NCI-H2171 treated with DMSO at 0.1 percent for 48 hours (cell line): ENCODE measurements at regions not wholly inside any gene's neighbourhood (a gene's known extent, or its start where the extent isn't known, plus 50 kb on each side); places are given as distances from the start of the nearest gene placed in this dataset.
"Not testable (repeated sequence)": the region's sequence is repeated elsewhere in the genome, so short reads cannot be mapped to it uniquely, and the experiment has no call there.

Experiments used
- DNase-seq: peaks from one replicate; lab custom pipeline; 2025; lab: John Stamatoyannopoulos, UW

DNA sequence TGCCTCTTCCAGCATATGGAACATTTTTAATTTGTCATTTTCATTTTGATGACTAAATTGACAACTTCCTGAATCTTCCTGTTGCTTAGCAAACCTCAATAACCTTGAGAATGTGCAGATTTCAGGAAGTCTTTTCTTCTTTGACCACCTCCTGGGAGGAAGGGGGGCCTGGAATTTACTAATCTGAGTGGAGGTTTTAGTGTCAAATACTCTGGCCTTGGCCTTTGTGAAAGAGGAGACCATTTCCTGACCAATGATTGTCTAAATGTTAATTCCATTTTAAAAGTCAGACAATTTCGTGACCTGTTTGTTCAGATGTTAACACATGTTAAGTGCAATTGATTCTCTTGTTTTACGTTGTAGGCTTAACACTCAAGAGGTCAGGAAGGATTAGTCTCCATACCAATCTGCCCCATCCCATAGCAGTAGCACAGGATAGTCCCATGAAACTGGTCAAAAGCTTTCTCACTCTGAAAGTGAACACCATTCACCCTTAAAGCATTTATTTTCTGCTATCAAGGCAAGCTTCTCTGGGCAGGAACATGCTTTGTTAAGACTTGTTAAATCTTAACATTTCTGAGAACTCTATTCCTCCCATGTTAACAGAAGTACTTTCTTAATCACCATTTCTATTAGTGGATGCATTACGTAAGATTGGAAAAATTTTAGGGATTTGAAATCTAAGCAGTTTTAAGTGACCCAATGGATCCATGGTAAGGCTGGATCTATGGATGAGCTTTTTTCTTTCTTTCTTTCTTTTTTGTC is 219.6 kb downstream of the RND3 start:
- no peak for DNase-seq

DNA sequence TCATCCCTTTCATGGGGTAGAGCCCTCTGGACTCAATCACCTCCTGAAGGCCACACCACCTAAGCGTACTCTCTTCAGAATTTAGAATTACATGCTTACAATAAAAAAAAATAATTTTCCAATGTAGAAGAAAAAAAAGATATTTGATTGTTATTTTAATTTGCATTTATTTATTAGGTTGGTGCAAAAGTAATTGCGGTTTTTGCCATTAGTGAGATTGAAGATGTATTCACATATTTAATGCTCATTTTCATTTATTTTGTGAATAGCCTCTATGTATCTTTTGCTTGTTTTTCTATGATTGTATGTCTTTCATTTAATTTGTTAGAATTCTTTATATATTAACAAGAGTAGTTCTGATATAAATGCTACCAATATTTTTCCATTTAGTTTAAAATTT is 220.5 kb downstream of the RND3 start:
- no peak for DNase-seq

DNA sequence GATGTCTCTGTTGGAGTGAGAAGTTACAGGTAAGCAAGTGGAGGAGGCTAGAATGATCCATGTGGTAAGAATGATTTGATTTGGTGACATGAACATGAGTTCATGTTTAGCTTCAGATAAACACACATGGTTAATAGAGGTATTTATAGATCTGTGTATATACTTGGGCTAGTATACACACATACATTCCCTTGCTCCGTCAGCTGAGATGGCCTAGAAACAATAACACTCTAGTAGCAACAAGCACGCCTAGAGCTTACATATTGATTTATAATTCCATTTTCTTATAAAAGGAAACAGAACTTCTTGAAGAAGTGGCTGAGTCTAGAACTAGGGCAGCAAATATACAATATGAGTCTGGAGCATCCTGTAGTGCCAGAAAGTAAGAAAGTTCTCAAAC is 223.0 kb downstream of the RND3 start:
- DNase-seq, result no peak

DNA sequence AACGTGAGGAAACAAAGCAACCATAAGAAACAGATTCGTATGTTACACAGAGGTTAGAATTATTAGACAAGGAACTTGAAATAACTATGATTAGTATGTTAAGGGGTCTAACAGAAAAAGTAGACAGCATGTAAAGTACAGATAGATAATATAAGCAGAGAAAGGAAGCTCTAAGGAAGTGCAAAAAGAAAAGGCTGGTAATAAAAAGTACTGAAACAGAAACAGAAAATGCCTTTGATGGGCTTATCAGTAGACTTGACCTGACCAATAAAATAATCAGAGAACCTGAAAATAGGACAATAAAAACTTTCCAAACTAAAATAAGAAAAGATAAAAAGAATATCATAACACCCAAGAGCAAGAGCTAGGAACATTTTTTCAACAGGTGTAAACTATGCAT is 225.8 kb downstream of the RND3 start:
- no peak for DNase-seq

DNA sequence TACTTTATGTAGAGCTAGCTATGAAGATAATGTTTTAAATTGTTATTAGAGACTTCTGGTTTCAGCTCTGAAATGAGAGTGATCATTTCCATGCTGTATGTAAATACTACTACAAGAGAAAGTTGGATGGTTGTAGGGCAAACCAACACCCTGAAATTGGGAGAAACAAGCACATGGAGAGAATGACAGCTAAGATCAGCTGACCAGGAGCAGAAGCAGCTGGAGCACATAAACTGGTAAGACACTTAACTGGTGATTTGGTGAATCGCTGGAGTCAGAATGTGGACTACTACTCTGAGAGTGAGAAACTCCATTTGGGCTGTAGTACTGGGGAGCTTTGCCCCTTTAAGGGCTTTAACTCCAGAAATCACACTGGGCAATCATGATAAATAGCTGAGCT is 226.8 kb downstream of the RND3 start:
- DNase-seq, result no peak

DNA sequence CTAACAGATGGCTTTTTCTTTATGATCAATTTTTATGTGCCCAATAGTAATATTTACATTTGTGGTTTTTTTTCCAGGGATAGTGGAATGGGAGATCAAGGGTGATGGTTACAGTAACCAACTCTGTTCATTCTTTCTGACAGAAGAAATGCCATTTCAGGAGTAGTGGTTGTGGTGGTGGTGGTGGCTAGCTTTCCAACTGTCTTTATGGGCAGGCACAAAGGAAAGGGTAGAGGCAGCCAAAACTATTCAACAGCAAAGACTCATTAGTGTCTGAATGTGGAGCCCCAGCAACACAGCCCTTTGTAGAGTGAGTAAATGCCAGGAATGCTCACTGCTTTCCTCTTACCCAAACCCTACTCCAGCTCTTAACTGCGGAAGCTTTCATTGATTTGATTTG is 227.7 kb downstream of the RND3 start:
- no peak for DNase-seq

DNA sequence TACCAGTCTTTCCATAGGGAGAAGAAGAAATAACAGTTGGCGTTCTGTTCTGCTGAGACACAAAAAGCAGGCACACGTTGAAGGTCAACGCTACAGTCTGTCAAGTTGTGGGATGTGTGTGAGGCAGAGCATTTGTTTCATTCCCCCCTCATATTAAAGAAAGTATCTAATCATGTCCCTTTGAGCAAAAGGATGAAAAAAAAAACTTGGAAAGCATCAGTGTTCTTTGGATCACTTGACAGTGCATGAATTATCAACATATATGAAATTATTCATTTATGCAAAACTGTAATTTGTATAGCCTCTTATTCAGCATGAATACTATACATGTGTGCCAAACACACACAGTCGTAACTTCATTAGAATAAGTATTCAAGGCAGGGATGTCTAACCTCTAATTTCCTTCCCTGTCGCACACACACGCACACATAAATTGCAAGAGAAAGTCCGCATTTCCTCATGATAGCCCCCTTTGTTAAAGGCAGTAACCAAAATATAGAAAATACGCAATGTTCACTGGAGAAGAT is 228.6 kb downstream of the RND3 start:
- DNase-seq, result no peak

DNA sequence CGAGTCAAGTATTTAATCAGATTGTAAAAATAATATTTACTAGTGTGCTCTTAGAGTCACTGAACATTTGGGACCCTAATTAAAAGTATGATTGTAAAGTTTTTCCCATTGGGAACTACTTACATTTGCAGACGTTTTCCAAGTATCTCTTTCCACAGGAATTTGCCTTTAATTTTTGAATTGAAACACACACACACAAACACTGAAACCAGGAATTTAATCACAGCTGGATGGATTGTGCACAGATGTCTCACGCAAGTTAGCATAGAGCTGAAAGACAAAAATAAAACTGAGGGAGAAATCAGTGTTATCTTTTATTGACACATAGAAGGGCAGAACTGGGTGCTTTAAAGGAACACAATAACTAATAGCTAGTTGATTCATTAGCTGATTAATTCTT is 230.7 kb downstream of the RND3 start:
- DNase-seq, result no peak

DNA sequence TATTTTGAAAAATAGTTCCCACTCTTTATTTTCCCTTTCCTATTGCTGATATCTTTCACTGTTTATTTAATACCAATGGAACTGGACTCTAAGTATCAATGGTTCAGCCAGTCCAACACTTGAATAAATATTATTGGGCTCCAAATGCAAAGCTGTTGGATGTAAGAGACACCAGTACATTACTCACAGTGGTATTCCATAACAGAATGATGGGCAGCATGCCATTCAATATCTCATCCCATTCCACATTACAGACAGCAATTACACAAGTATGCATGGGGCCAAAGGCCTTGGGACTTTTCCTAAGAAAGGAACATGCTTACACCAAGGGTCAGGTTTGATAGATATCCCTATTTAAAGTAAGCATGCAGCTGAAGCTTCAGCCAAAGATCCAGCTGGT is 231.9 kb downstream of the RND3 start:
- no peak for DNase-seq

DNA sequence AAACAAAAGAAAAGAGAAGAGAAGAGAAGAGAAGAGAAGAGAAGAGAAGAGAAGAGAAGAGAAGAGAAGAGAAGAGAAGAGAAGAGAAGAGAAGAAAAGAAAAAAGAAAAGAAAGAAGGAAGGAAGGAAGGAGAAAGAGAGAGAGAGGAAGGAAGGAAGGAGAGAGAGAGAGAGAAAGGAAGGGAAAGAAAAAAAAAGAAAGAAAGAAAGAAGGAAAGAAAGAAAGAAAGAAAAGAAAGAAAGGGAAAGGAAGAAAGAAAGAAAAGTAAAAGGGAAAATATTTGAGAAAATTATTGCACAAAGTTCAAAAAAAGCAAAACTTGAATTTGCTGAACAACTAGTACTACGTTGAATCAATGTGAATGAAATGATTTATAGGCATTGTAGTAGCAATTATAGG is 237.7 kb downstream of the RND3 start:
- DNase-seq, result not testable (repeated sequence)

DNA sequence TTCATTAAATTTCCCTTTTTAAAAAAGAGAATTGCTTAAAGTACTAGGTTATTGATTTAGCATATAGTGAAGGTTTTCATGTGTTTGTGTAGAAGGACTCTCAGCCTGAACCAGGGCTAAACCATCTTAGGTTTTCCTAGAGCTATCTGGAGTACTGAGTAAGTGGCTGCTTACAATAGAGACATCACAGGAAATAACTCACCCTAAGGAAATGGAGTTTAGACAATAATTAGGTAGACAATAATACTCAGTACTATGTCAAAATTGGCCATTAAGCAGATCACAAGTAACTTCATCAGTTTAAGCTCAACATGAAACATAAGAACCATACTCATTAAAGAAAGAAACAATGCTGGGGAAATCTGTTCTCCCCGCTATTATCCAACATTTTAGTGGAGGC is 240.0 kb downstream of the RND3 start:
- DNase-seq, result no peak

DNA sequence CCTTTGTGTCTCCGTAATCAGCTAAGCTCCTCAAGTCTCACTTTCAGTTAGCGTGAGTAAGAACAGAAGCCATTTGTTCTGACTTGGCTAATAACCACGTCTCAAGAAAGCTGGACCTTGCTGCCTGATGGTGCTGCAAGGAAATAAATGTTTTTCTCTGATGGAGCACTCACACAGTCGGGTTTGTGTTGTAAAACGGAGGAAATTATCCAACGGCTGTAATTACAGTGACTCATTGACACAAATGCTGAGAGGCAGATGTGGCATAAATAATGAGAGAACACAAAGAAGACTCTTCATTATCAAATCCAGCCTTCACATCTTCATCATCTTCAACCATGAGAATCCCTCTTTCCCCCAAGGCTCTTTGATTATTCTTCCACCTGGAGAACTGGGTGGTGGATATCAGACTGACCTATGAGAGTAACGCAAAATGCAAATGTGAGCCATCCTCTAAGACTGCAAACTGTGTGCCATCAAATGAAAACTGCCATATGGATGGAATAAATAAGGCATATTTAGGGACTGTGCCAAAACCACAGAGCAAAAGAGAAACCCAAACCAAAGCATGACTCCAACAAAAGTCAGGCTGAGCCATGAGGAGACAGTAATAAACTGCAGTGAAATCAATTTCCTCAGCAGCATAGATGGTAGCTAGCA is 252.6 kb downstream of the RND3 start:
- DNase-seq, result peak; percentile 85

DNA sequence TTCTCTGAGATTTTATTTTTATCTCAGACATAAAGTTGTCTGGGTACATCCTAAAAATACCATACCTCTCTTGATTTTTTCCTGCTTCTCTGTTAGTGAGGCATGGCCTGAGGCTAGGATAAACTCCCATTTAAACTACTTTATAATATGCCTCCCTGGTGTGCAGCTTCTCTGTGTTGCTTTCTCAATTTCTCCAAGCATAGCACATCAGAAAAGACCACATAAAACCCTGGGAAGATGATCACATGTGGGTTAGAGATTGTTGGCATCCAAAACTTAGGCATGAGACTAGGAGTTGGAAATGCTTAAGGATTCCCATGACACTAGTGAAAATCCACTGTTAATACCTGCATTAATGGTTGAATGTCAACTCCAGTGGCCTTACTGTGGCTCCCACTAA is 254.6 kb downstream of the RND3 start:
- DNase-seq, result no peak

DNA sequence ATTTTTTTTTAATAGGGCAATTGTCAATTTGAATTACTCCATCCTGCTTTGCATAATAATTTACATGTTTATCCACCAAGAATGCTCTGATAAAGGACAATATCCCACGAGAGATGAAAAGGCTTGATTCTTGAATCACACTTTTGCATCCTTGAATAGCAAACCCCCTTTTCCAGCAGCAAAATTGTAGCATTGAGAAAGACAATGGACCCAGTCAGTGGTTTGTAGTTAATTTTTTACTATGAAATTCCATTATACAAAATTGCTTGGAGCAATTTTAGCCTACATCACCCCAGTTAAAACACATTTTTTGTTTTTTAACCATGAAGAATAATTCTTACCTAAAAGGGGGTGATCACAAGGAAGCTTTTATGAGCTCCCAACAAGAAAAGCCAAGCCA is 255.1 kb downstream of the RND3 start:
- DNase-seq, result no peak

DNA sequence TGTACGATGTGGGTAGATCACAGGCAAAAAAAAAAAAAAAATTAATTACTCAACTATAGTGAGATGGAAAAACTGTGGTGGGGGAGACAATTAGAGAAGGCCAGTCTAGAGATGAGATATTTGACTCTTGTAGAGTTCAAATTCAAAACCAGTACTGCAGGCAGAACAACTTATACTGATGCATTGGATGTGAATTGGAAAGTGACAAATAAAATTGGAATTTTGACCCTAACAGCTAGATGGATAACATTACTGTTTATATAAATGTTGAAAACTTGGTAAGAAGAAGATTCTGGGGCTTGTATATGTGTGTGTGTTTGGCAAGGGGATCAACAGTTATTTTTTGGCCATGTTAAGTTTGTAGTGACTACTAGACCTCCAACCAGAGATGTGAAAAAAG is 256.9 kb downstream of the RND3 start:
- no peak for DNase-seq

DNA sequence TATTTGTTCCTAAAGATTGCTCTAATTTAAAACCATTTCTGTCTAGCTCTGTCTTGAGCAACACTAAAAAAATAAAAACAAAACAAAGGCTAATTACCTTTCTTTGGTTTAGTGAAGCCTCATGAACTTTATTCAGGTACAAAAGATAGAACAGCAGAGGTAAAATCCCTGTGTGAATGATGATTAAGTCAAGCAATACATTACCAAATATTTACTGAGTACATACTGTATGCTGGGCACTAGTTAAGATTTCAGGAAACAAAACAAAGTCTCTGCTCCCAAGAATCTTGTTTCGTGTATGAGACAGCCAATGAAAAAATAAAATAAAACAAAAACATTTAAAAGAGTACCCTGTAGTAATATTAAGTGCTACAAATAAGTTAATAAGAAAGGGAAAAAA is 257.5 kb downstream of the RND3 start:
- no peak for DNase-seq

DNA sequence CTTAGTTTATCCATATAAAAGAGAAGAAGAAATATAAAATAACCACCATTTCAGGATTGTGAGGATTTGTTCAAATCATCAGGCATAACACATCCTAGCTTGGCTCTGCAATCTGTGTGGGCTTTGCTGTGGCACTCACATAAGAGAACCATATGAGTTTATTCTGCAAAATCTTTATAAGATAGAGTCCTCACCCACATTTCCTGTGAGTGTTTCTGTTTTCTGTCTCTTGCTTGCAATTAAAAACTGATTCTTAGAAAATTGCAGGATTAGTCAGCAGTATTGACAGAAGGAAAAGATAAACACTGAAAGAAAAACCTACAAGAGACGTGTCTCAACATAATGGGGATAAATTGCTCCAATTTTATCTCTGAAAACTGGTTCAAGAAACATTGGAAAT is 258.5 kb downstream of the RND3 start:
- DNase-seq, result no peak

DNA sequence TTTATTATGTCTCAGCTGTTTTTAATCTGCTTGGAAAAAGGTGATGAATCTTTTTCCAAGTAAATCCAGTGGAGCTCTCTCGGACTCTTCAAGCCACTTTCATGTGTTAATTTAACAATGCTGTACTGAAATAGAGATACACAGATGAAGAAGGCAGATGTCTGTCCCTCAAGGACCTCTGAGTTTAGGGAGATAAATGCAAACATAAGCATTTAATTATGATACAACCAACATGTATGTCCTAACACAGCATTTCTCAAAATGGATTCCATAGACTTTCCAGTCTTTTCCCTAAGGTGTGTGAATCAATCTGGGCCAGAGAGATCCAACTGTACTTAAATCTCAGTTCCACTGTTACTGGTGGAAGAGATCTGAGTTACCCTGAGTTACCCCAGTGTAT is 262.4 kb downstream of the RND3 start:
- no peak for DNase-seq

DNA sequence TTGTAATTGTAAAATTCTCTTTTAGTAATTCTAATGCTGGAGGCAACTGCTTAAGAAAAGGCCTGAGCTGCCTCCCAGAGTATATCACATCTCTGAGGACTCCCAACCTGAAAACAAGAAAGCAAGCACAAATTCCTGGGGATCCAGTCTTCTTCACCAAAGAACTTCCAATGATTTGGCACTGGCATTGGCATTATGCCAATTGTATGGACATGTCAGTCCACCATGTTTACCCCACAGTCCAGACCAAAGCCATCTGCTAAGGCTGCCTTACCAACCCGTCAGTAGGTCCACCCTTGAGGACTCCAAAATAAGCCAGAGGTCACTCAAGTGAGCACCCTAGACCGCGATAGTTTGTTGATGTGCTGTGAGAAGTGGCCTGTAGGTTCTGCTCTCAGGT is 263.1 kb downstream of the RND3 start:
- DNase-seq, result no peak

DNA sequence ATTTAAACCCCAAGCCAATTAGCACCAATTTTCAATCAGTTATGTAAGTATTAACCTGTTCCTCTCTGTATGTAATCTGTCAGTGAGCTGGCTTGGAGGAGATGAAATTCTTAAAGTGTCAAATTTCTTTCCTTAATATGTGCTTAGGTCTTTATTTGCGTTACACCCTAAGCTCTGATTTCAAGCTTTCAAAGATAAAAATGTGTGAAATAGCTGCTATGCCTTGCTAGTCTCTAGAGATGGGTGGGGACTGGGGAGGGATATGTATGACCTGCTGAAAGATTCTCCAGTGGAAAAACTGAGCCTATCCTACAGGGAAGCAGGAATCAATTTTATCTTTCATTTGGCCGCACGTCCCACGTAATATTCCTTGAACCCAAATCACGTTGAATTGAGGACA is 264.5 kb downstream of the RND3 start:
- no peak for DNase-seq

DNA sequence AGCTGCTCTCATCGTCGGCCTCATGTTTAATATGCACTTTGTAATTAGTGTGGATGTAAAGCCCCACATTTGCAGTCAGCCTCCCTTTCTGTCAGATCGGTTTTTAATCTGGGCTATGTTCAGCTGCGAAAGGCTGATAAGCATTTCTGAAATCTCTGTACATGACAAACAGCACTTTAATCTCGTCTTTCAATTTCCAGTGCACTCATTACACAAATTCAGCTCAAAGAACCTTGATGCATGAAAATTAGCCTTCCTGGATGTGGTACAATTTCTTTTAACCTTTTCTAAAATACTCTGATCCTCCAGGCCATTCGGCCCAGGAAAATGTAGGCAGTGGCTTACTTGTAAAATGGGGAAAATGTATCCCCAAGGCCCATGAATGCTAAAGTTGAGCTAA is 265.1 kb downstream of the RND3 start:
- no peak for DNase-seq

DNA sequence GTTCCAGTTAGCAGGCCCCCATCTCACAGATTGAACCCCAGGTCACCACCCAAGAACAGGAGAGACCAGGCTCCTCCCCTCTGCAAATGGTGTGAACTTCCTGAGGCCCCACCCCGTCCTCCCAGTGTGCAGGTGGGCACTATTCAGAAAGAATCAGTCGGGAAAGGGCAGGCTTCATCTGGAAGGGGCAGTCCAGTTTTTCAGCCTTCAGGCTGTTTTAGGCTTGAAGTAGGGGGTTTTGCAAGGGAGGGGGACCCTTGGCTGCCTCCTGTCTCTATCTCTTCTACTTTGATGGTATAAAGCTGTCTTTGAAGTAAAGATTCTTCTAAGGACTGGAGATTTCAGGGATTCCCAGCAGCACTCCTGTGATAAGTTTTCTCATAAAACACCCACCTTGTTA is 267.6 kb downstream of the RND3 start:
- DNase-seq, result no peak

DNA sequence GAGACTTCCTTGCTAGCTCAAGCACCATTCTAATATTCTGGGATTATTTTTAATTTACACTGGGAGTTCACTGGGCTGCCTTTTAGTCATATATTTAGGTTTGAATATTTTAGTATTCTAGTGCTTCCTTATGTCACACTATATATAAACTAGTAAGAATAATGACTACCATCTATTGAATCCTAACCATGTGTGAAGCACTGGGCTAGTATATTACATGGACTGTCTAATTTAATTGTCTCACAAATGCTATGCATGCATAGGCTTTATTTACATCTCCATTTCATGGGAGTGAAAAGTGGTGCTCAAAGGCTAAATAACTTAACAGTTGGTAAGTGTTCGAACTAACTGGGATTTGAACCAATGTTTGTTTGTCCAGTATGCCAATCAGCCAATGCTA is 272.4 kb downstream of the RND3 start:
- DNase-seq, result no peak

DNA sequence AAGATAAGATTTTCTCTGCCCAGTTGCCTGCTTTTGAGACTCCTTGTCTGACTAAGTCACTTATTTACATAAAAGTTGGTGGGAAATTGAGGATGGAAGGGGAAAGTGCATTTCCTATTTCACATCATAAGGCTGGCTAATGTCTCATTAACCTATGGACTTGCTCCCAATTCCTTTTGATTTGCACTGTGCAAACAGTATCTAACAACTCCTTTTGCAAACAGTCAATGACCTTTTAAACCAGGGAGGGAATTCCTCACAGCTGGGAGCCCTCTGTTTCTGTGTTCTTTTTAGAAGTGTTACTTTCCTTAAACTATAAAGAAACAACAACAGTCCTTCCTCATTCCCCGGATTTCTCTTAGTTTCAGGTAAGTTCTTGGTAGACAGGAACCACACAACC is 272.8 kb downstream of the RND3 start:
- no peak for DNase-seq
